Dermis blood vessel endothelial cell (primary cell): ENCODE measurements at regions not wholly inside any gene's neighbourhood (a gene's known extent, or its start where the extent isn't known, plus 50 kb on each side); places are given as distances from the start of the nearest gene placed in this dataset.

Experiments used
- DNase-seq: peaks from one replicate; pipeline ENCODE4 v3.0.0; 2010

- no peak for DNase-seq
These were observed 53.8 kb upstream of the RANBP3L start for GRCh38 chr5:36355516-36355915.

GRCh38 chr5:36356915-36357314 lies 55.2 kb upstream of the RANBP3L start:
- no peak for DNase-seq

GRCh38 chr5:36357391-36357975 lies 55.8 kb upstream of the RANBP3L start:
- DNase-seq, result no peak

- DNase-seq, result no peak
These were observed 57.6 kb upstream of the RANBP3L start for GRCh38 chr5:36359267-36359666.

- no peak for DNase-seq
These were observed 58.6 kb upstream of the RANBP3L start for GRCh38 chr5:36360307-36360706.

GRCh38 chr5:36363101-36363500 lies 61.4 kb upstream of the RANBP3L start:
- no peak for DNase-seq

- no peak for DNase-seq
These were observed 62.0 kb upstream of the RANBP3L start for GRCh38 chr5:36363744-36364143.

GRCh38 chr5:36364473-36364872 lies 62.8 kb upstream of the RANBP3L start:
- no peak for DNase-seq

- DNase-seq, result no peak
These were observed 64.2 kb upstream of the RANBP3L start for GRCh38 chr5:36365896-36366295.

- no peak for DNase-seq
These were observed 65.2 kb upstream of the RANBP3L start for GRCh38 chr5:36366883-36367282.

- DNase-seq, result no peak
These were observed 65.8 kb upstream of the RANBP3L start for GRCh38 chr5:36367524-36367923.

- no peak for DNase-seq
These were observed 67.6 kb upstream of the RANBP3L start for GRCh38 chr5:36369219-36369690.

GRCh38 chr5:36370073-36370472 lies 68.4 kb upstream of the RANBP3L start:
- no peak for DNase-seq

- DNase-seq, result no peak
These were observed 69.7 kb upstream of the RANBP3L start for GRCh38 chr5:36371366-36371765.

GRCh38 chr5:36373527-36374086 lies 71.9 kb upstream of the RANBP3L start:
- no peak for DNase-seq

- DNase-seq, result no peak
These were observed 72.7 kb upstream of the RANBP3L start for GRCh38 chr5:36374266-36374862.

- DNase-seq, result no peak
These were observed 75.5 kb upstream of the RANBP3L start for GRCh38 chr5:36377192-36377591.

- DNase-seq, result no peak
These were observed 76.8 kb upstream of the RANBP3L start for GRCh38 chr5:36378551-36378950.

GRCh38 chr5:36382890-36383289 lies 81.2 kb upstream of the RANBP3L start:
- no peak for DNase-seq

GRCh38 chr5:36383942-36384341 lies 82.2 kb upstream of the RANBP3L start:
- DNase-seq, result no peak

- no peak for DNase-seq
These were observed 83.1 kb upstream of the RANBP3L start for GRCh38 chr5:36384845-36385244.

- no peak for DNase-seq
These were observed 83.8 kb upstream of the RANBP3L start for GRCh38 chr5:36385495-36385894.

- DNase-seq, result no peak
These were observed 86.6 kb upstream of the RANBP3L start for GRCh38 chr5:36388288-36388687.

- DNase-seq, result no peak
These were observed 87.5 kb upstream of the RANBP3L start for GRCh38 chr5:36389245-36389644.

GRCh38 chr5:36390640-36391039 lies 88.9 kb upstream of the RANBP3L start:
- DNase-seq, result no peak
